H1 (cell line): ENCODE measurements at regions not wholly inside any gene's neighbourhood (a gene's known extent, or its start where the extent isn't known, plus 50 kb on each side); places are given as distances from the start of the nearest gene placed in this dataset.

Experiments used
- CTCF ChIA-PET: fragments of 300-600 bp; sonication (Branson Sonifier 250); formaldehyde crosslinking; loops from one replicate; lab custom pipeline; 2021; ENCODE audit not compliant: partially characterized antibody; lab: Charles Lee
- POLR2A ChIA-PET: fragments of 300-600 bp; sonication (Branson Sonifier 250); formaldehyde crosslinking; loops from one replicate; lab custom pipeline; 2021; ENCODE audit warnings: inconsistent platforms; ENCODE audit not compliant: partially characterized antibody; lab: Charles Lee
- DNase-seq, 2 experiments: peaks; one replicate each; pipeline versions ENCODE4 v3.0.0 to v3.0.0-alpha.2; 2010 to 2022; ENCODE audit warnings: low spot score in 2 of 2, low read depth in 1 of 2, mixed read lengths in 1 of 2
- FAIRE-seq: peaks from 2 replicates; lab custom pipeline; 2011; peaks lifted over from hg19 to GRCh38; lab: Jason Lieb, UNC
- H2AFZ ChIP-seq: 2 replicates; pipeline ENCODE4 v1.8.1; 2012; ENCODE audit warnings: low read length, inconsistent platforms
- H2AK5ac ChIP-seq: 2 replicates; pipeline ENCODE4 v1.6.1; 2013; ENCODE audit warnings: low read depth, low read length
- H2BK120ac ChIP-seq: replicated peaks from 2 replicates; pipeline ENCODE3; 2013; ENCODE audit warnings: low read depth, low read length, inconsistent platforms
- H2BK12ac ChIP-seq: 2 replicates; pipeline ENCODE4 v1.6.1; 2013; ENCODE audit warnings: low read depth, low read length
- H2BK15ac ChIP-seq: 2 replicates; pipeline ENCODE4 v1.6.1; 2013; ENCODE audit warnings: low read length
- H2BK20ac ChIP-seq: 2 replicates; pipeline ENCODE4 v1.6.1; 2013; ENCODE audit warnings: low read length
- H2BK5ac ChIP-seq: 2 replicates; pipeline ENCODE4 v1.6.1; 2013; ENCODE audit warnings: low read depth, low read length
- H3K14ac ChIP-seq: 2 replicates; pipeline ENCODE4 v1.6.1; 2013; ENCODE audit warnings: inconsistent platforms; ENCODE audit not compliant: insufficient read length
- H3K18ac ChIP-seq: 2 replicates; pipeline ENCODE4 v1.6.1; 2013; ENCODE audit warnings: low read length; ENCODE audit errors: extremely low read depth
- H3K23ac ChIP-seq: 2 replicates; pipeline ENCODE4 v1.6.1; 2013; ENCODE audit warnings: inconsistent platforms; ENCODE audit not compliant: insufficient read length
- H3K23me2 ChIP-seq: 2 replicates; pipeline ENCODE4 v1.6.1; 2013; ENCODE audit warnings: low read depth, low read length
- H3K27ac ChIP-seq: 2 replicates; pipeline ENCODE4 v1.6.1; 2011; ENCODE audit warnings: low read depth, low read length, inconsistent platforms
- H3K27me3 ChIP-seq, 4 experiments: replicated peaks in 1 of 4; 1 replicate in 1 of 4; 2 replicates in 3 of 4; pipeline versions ENCODE4 v1.6.1 to v1.8.1; 2011 to 2013; ENCODE audit warnings: low read length in 3 of 4, mild to moderate bottlenecking in 3 of 4, inconsistent platforms in 2 of 4, mixed read lengths in 2 of 4, moderate library complexity in 1 of 4; ENCODE audit not compliant: control insufficient read depth in 3 of 4, insufficient read depth in 3 of 4; ENCODE audit errors: extremely low read depth in 1 of 4
- H3K36me3 ChIP-seq, 4 experiments: 2 replicates each; pipeline versions ENCODE4 v1.6.1 to v1.8.1; 2011 to 2013; ENCODE audit warnings: mild to moderate bottlenecking in 4 of 4, low read length in 3 of 4, moderate library complexity in 2 of 4, control low read depth in 1 of 4, inconsistent platforms in 1 of 4; ENCODE audit not compliant: insufficient read depth in 4 of 4, control insufficient read depth in 2 of 4
- H3K4ac ChIP-seq: replicated peaks from 2 replicates; pipeline ENCODE3; 2013; ENCODE audit warnings: low read length, low read depth, mixed read lengths, inconsistent platforms; ENCODE audit not compliant: insufficient read length
- H3K4me1 ChIP-seq, 4 experiments: replicated peaks in 1 of 4; 1 replicate in 1 of 4; 2 replicates in 3 of 4; pipeline versions ENCODE4 v1.6.1 to v1.8.1; 2011 to 2013; ENCODE audit warnings: low read length in 3 of 4, inconsistent platforms in 2 of 4, mixed read lengths in 1 of 4; ENCODE audit not compliant: insufficient read depth in 4 of 4, control insufficient read depth in 3 of 4
- H3K4me2 ChIP-seq, 2 experiments: 2 replicates each; pipeline versions ENCODE4 v1.6.1 to v1.8.1; 2011 to 2013; ENCODE audit warnings: low read depth in 2 of 2, low read length in 2 of 2, control low read depth in 1 of 2, inconsistent platforms in 1 of 2, mild to moderate bottlenecking in 1 of 2; ENCODE audit not compliant: insufficient read depth in 1 of 2
- H3K4me3 ChIP-seq, 4 experiments: fragments of 200-600, 300-600 bp in 1 of 4; sonication (generic), shearing (Covaris generic), sonication (Bioruptor Twin) in 1 of 4; 2 replicates each; pipeline versions ENCODE4 v1.5.1 to v1.8.1; 2011 to 2016; ENCODE audit warnings: low read length in 4 of 4, low read depth in 3 of 4, control low read depth in 2 of 4, inconsistent platforms in 2 of 4, mild to moderate bottlenecking in 2 of 4, mixed read lengths in 1 of 4, moderate library complexity in 1 of 4; ENCODE audit not compliant: insufficient read depth in 2 of 4; ENCODE audit errors: extremely low read depth in 1 of 4
- H3K56ac ChIP-seq: replicated peaks from 2 replicates; pipeline ENCODE3; 2013; ENCODE audit warnings: low read depth, mild to moderate bottlenecking, mixed read lengths, low read length, inconsistent platforms; ENCODE audit not compliant: insufficient read length
- H3K79me1 ChIP-seq: 2 replicates; pipeline ENCODE4 v1.6.1; 2013; ENCODE audit warnings: low read depth, low read length, control low read depth
- H3K79me2 ChIP-seq, 2 experiments: 2 replicates each; pipeline versions ENCODE4 v1.6.1 to v1.8.1; 2012 to 2013; ENCODE audit warnings: low read length in 2 of 2, mild to moderate bottlenecking in 2 of 2, inconsistent platforms in 1 of 2; ENCODE audit not compliant: insufficient read depth in 2 of 2, control insufficient read depth in 1 of 2
- H3K9ac ChIP-seq, 4 experiments: replicated peaks in 1 of 4; 1 replicate in 1 of 4; 2 replicates in 3 of 4; pipeline versions ENCODE4 v1.6.1 to v1.8.1; 2011 to 2013; ENCODE audit warnings: low read depth in 3 of 4, low read length in 3 of 4, control low read depth in 2 of 4, mild to moderate bottlenecking in 2 of 4, moderate library complexity in 2 of 4, inconsistent platforms in 1 of 4; ENCODE audit errors: extremely low read depth in 1 of 4
- H3K9me3 ChIP-seq, 2 experiments: 2 replicates each; pipeline versions ENCODE4 v1.6.1 to v1.8.1; 2012 to 2013; ENCODE audit warnings: mild to moderate bottlenecking in 2 of 2, moderate library complexity in 2 of 2, control low read depth in 1 of 2, inconsistent platforms in 1 of 2, low read depth in 1 of 2, low read length in 1 of 2, mixed read lengths in 1 of 2; ENCODE audit not compliant: insufficient read depth in 2 of 2
- H4K20me1 ChIP-seq, 2 experiments: replicated peaks in 1 of 2; 2 replicates each; pipeline versions ENCODE3 to v1.8.1; 2011 to 2013; ENCODE audit warnings: inconsistent platforms in 2 of 2, low read length in 2 of 2, mild to moderate bottlenecking in 1 of 2; ENCODE audit not compliant: insufficient read depth in 2 of 2, control insufficient read depth in 1 of 2
- H4K5ac ChIP-seq: 2 replicates; pipeline ENCODE4 v1.6.1; 2013; ENCODE audit warnings: low read length, low read depth, mixed read lengths, inconsistent platforms; ENCODE audit not compliant: insufficient read length
- H4K8ac ChIP-seq: 2 replicates; pipeline ENCODE4 v1.8.0; 2013; ENCODE audit warnings: mild to moderate bottlenecking, moderate library complexity, low read length, inconsistent platforms; ENCODE audit not compliant: insufficient read depth; ENCODE audit errors: extremely low read depth
- H4K91ac ChIP-seq: replicated peaks from 2 replicates; pipeline ENCODE3; 2013; ENCODE audit warnings: low read length, mixed read lengths, inconsistent platforms; ENCODE audit not compliant: insufficient read length
- KDM4A ChIP-seq: IDR thresholded peaks from one replicate; pipeline ENCODE4 v1.7.1; 2012; ENCODE audit warnings: low read depth, mild to moderate bottlenecking, moderate library complexity, low read length, inconsistent platforms; ENCODE audit not compliant: severe bottlenecking
- POLR2AphosphoS5 ChIP-seq: IDR thresholded peaks from 2 replicates; pipeline ENCODE4 v1.6.1; 2011; ENCODE audit warnings: low read depth, low read length
- RBBP5 ChIP-seq: IDR thresholded peaks from 2 replicates; pipeline ENCODE4 v1.7.1; 2012; ENCODE audit warnings: low read depth, mild to moderate bottlenecking, inconsistent platforms, low read length, moderate library complexity, borderline replicate concordance
- SP4 ChIP-seq: IDR thresholded peaks from 2 replicates; pipeline ENCODE4 v1.6.1; 2012; ENCODE audit warnings: low read length, inconsistent platforms
- SUZ12 ChIP-seq: fragments of 200-600 bp; sonication (generic); IDR thresholded peaks from 2 replicates; pipeline ENCODE4 v1.6.1; 2012; ENCODE audit warnings: mild to moderate bottlenecking, inconsistent platforms, low read length, moderate library complexity, mixed read lengths
- WGBS, 2 experiments: shearing (Covaris generic) in 1 of 2; methylation state at CpG; one replicate each; pipeline versions ENCODE4 v1.1.6 to v1.1.7; 2013 to 2015; ENCODE audit warnings: low lambda C conversion rate in 2 of 2, mixed read lengths in 2 of 2, inconsistent platforms in 1 of 2, low coverage in 1 of 2, missing lambda C conversion rate in 1 of 2; ENCODE audit not compliant: insufficient replicate concordance in 2 of 2, insufficient coverage in 1 of 2, insufficient read length in 1 of 2; ENCODE audit errors: extremely low coverage in 1 of 2, missing lambda C conversion rate in 1 of 2; 5-methylcytosine and 5-hydroxymethylcytosine counted together
- TF ChIP-seq, protein P1 (sequence below): IDR thresholded peaks from 2 replicates; pipeline ENCODE4 v1.6.1; 2011; ENCODE audit warnings: low read length, improper control_type of control experiment

DNA sequence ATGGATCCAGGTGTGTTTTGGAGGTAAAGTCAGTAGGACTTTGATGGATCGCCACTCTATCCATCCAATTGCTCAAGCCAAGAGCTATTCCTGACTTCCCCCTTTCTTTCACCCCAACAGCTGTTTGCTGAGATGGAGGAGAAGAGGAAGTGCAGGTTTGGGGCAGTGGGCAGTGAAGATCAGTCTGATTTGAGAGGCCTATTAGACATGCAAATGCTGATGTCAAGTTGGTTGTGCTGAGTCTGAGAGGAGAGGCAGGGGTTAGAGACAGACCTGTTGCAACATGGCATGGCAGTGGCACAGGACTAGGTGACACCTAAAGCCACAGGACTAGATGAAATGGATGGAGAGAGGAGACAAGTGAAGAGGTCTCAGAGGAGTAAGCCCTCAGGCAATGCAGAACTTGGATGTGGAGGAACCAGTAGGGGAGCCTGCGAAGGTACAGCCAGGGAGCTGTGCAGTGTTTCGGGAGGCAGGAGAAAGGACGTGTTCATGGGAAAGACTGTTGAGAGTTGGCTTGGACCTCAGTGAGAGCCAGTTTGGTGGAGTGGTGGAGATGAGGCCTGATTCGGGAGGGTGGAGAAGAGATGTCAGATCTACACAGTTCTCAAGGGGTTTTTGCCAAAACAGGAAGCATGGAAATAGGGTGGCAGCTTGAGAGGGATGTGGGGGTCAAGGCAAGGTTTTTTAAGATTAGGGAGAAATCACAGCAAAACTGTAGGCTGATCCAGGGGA lies 175.0 kb downstream of the MACROH2A1 start:
- no peaks in the 10 kb centered on the region for H3K36me3 ChIP-seq
- no peaks in the 10 kb centered on the region for H4K20me1 ChIP-seq
- FAIRE-seq (no peak), DNase-seq (no peak)
- no peak overlapping the region for H2BK15ac ChIP-seq
- H3K56ac ChIP-seq, result no peak overlapping the region
- H3K27ac ChIP-seq, result no peak overlapping the region
- WGBS, 2 experiments, result 78% methylated on average over 5 of the region's 5 CpGs; no CpG with 5 or more reads in 1 of the 2 experiments
- no peaks in the 10 kb centered on the region for H3K79me1 ChIP-seq
- no peak overlapping the region for H3K23ac ChIP-seq
- H2AK5ac ChIP-seq, result no peak overlapping the region
- no peak overlapping the region for H4K91ac ChIP-seq
- no peaks in the 10 kb centered on the region for H3K23me2 ChIP-seq
- no peak overlapping the region for H3K4me3 ChIP-seq
- no peak overlapping the region for H4K5ac ChIP-seq
- no peak for TF ChIP-seq RBBP5
- TF ChIP-seq, protein P1, sequence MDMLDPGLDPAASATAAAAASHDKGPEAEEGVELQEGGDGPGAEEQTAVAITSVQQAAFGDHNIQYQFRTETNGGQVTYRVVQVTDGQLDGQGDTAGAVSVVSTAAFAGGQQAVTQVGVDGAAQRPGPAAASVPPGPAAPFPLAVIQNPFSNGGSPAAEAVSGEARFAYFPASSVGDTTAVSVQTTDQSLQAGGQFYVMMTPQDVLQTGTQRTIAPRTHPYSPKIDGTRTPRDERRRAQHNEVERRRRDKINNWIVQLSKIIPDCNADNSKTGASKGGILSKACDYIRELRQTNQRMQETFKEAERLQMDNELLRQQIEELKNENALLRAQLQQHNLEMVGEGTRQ, result no peak
- TF ChIP-seq KDM4A, result no peak
- TF ChIP-seq POLR2AphosphoS5, result no peak
- no peak for TF ChIP-seq SP4
- no peak for TF ChIP-seq SUZ12
- H2AFZ ChIP-seq, result no peak overlapping the region
- no peak overlapping the region for H3K9ac ChIP-seq
- no peak overlapping the region for H3K18ac ChIP-seq
- H3K4me2 ChIP-seq, result no peak overlapping the region
- no peaks in the 10 kb centered on the region for H3K9me3 ChIP-seq
- ChIA-PET CTCF (interaction anchor here (0.6 to 1.4 kb wide), 6 partner anchors 14 to 1489 kb away, joined by 3 to 4 read pairs (median 4); no protein-coding TSS in a partner anchor), POLR2A (interaction anchor here (1.2 kb wide), 1 partner anchor 15 kb away, joined by 5 read pairs; no protein-coding TSS in a partner anchor)
- no peaks in the 10 kb centered on the region; a peak in 1 of 7 replicates for H3K4me1 ChIP-seq
- no peak overlapping the region for H2BK12ac ChIP-seq
- H4K8ac ChIP-seq, result no peak overlapping the region
- H2BK120ac ChIP-seq, result no peak overlapping the region
- no peak overlapping the region for H2BK5ac ChIP-seq
- no peak overlapping the region for H3K14ac ChIP-seq
- H3K79me2 ChIP-seq, result no peaks in the 10 kb centered on the region
- no peak overlapping the region for H2BK20ac ChIP-seq
- no peak overlapping the region for H3K4ac ChIP-seq
- H3K27me3 ChIP-seq, result no peaks in the 10 kb centered on the region; a peak in 2 of 7 replicates
